HUES64 (cell line): ENCODE measurements at regions not wholly inside any gene's neighbourhood (a gene's known extent, or its start where the extent isn't known, plus 50 kb on each side); places are given as distances from the start of the nearest gene placed in this dataset.

Experiments
- H3K27ac ChIP-seq: 2 replicates; pipeline ENCODE4 v1.7.0; 2013; ENCODE audit warnings: low read depth, low read length, inconsistent platforms
- H3K27me3 ChIP-seq: 2 replicates; pipeline ENCODE4 v1.6.1; 2013; ENCODE audit warnings: mild to moderate bottlenecking, low read length; ENCODE audit not compliant: insufficient read depth
- H3K36me3 ChIP-seq: 2 replicates; pipeline ENCODE4 v1.6.1; 2013; ENCODE audit warnings: mild to moderate bottlenecking, low read length; ENCODE audit not compliant: insufficient read depth
- H3K4me1 ChIP-seq: 2 replicates; pipeline ENCODE4 v1.6.1; 2013; ENCODE audit warnings: mild to moderate bottlenecking, low read length, moderate library complexity; ENCODE audit not compliant: insufficient read depth
- H3K4me3 ChIP-seq: 2 replicates; pipeline ENCODE4 v1.5.1; 2013; ENCODE audit warnings: mild to moderate bottlenecking, low read length, moderate library complexity
- H3K9ac ChIP-seq: 2 replicates; pipeline ENCODE4 v1.6.1; 2013; ENCODE audit warnings: mild to moderate bottlenecking, low read depth, low read length
- H3K9me3 ChIP-seq: 2 replicates; pipeline ENCODE4 v1.6.1; 2013; ENCODE audit warnings: low read depth, low read length; ENCODE audit not compliant: insufficient read depth
- WGBS: fragments of 150-250, 120-280 bp; methylation state at CpG from one replicate; pipeline ENCODE4 v1.1.7; 2013; ENCODE audit warnings: missing lambda C conversion rate; 5-methylcytosine and 5-hydroxymethylcytosine counted together

DNA sequence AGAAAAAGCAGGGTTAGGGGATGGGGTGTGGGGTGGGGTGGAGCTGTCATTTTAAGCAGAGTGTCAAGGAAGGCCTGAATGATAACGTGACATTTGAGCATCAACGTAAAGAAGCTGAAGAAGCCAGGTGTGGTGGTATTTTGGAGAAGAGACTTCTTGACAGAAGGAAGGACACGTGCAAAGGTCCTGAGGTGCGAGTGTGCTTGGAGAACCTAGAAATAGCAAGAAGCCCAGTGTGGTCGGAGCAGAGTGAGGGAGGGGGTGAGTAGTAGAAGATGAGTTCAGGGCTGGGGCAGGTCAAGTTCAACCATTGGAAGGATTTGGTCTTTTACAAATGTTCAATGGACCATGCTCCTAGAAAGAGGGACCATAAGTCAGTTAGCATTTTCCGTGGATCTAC lies 140.2 kb upstream of the ZBTB40 start:
- Histone ChIP-seq H3K9ac (no peak overlapping the region), H3K27ac (no peak overlapping the region), H3K27me3 (no peaks in the 10 kb centered on the region; the same call in 1 of the 2 replicates), H3K9me3 (no peaks in the 10 kb centered on the region), H3K4me3 (no peak overlapping the region), H3K36me3 (no peaks in the 10 kb centered on the region), H3K4me1 (no peaks in the 10 kb centered on the region)
- 93% methylated on average over 6 of the region's 6 CpGs for WGBS

GRCh38 chr1:22313321-22313720 lies 138.3 kb upstream of the ZBTB40 start:
- Histone ChIP-seq H3K27me3 (no peaks in the 10 kb centered on the region; the same call in 1 of the 2 replicates), H3K9me3 (no peaks in the 10 kb centered on the region), H3K9ac (no peak overlapping the region), H3K36me3 (no peaks in the 10 kb centered on the region), H3K4me1 (peaks cover 5% of the 10 kb centered on the region; the same call in 1 of the 2 replicates), H3K4me3 (no peak overlapping the region), H3K27ac (no peak overlapping the region)
- whole genome bisulfite sequencing = 90% methylated on average over 8 of the region's 8 CpGs

- no peak overlapping the region for H3K9ac ChIP-seq
- H3K9me3 ChIP-seq = no peaks in the 10 kb centered on the region
- H3K27me3 ChIP-seq = no peaks in the 10 kb centered on the region
- WGBS = 95% methylated on average over 11 of the region's 11 CpGs
- H3K36me3 ChIP-seq = no peaks in the 10 kb centered on the region
- H3K4me1 ChIP-seq = peaks cover 12% of the 10 kb centered on the region; the same call in 1 of the 2 replicates
- H3K4me3 ChIP-seq = no peak overlapping the region
- no peak overlapping the region for H3K27ac ChIP-seq
Measured at GRCh38 chr1:22314706-22315105, 136.9 kb upstream of the ZBTB40 start.

GRCh38 chr1:22315315-22316078 lies 136.2 kb upstream of the ZBTB40 start:
- H3K9ac ChIP-seq = no peak overlapping the region
- H3K27ac ChIP-seq = no peak overlapping the region
- H3K27me3 ChIP-seq = no peaks in the 10 kb centered on the region
- no peak overlapping the region for H3K4me3 ChIP-seq
- H3K36me3 ChIP-seq = no peaks in the 10 kb centered on the region
- H3K4me1 ChIP-seq = peaks cover 14% of the 10 kb centered on the region
- H3K9me3 ChIP-seq = no peaks in the 10 kb centered on the region
- 93% methylated on average over 21 of the region's 21 CpGs for WGBS

DNA sequence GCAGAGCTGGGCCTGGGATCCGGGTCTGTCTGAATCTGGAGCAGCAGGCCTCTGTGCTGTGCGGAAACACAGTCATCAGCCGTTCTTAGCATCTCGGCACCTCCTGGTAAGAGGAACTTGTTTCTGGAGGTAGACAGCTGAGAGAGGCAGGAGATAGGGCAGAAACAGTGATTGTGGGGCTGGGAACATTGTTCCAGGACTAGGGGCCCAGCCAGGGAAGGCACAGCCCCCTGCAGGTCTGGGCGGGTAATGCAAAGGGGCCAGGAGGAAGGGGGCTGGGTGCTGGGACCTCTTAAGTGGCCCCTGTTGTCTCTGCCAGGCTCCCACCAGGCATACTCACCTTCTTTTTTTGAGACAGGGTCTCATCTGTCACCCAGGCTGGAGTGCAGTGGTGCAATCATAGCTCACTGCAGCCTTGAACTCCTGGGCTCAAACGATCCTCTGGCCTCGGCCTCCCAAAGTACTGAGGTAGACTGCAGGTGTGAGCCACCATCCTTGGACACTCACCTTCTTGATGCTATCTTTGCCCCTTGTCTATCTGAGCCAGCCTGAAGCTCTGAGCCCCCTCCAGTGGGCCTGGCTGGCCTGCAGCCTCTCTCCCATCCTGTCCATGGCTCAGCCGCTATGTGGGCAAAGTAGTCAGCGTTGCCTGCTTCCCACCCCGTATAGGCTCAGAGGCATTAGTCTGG lies 134.3 kb upstream of the ZBTB40 start:
- H3K4me3 ChIP-seq = no peak overlapping the region
- no peaks in the 10 kb centered on the region for H3K36me3 ChIP-seq
- H3K27me3 ChIP-seq = no peaks in the 10 kb centered on the region
- no peak overlapping the region for H3K9ac ChIP-seq
- H3K27ac ChIP-seq = no peak overlapping the region
- peaks cover 32% of the 10 kb centered on the region for H3K4me1 ChIP-seq
- 75% methylated on average over 10 of the region's 10 CpGs for WGBS
- no peaks in the 10 kb centered on the region for H3K9me3 ChIP-seq

DNA sequence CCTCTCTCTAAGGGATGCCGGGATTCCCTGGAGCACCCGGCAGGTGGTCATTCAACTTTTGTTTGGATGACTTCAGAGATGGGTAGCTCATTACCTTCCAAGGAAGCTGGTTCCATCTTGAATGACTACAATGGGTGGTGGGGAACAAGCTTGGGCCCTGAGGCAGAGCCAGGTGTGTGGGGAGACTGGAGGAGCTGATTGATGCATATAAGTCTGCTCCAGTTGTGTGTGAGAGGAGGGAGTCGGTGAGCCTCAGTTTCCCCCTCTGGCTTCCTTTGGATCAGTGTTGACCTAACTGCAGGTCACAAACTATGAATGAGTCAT lies 133.8 kb upstream of the ZBTB40 start:
- no peaks in the 10 kb centered on the region for H3K27me3 ChIP-seq
- peaks cover 33% of the 10 kb centered on the region for H3K4me1 ChIP-seq

DNA sequence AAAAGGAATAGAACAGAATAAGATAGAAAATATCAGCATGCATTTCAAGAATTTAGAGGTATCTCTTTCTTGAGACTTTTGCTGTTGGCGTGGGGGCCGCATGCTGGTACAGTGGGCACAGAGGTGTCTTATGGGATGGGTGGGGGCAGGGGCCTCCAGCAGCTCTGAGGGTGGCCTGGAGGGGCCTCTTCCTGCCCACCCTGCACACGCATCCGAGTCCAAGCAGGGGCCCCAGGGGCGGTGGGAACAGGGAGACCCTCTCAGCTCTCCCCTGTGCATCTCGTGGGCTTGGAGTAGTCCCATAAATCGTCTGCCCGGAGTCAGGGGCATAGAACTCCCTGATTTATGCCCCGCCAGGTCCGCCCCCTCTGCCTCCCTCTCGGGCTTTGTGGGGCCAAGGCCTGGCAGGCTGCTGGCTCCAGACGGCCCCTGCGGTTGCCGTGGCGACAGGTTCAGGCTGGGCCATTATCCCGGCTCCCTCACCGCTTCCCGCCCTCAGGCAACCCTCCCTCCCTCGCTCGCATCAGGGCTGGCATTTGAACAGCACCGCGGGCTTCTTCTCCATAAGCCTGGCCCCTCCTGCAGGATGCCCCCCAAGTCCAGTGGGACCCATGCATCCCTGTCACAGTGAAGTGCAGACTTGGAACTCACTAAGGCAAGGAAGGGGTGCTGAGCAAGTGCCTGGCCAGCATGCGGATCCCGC lies 133.2 kb upstream of the ZBTB40 start:
- Histone ChIP-seq H3K27me3 (no peaks in the 10 kb centered on the region), H3K9ac (no peak overlapping the region), H3K4me1 (peaks cover 33% of the 10 kb centered on the region), H3K27ac (no peak overlapping the region), H3K36me3 (no peaks in the 10 kb centered on the region), H3K4me3 (no peak overlapping the region), H3K9me3 (no peaks in the 10 kb centered on the region)
- 34% methylated on average over 24 of the region's 24 CpGs for WGBS

More for the DNA sequence above, 133.8 kb upstream of the ZBTB40 start:
- Histone ChIP-seq H3K36me3 (no peaks in the 10 kb centered on the region), H3K27ac (no peak overlapping the region), H3K9ac (no peak overlapping the region), H3K4me3 (no peak overlapping the region), H3K9me3 (no peaks in the 10 kb centered on the region)
- 85% methylated on average over 3 of the region's 3 CpGs for WGBS

- no peak overlapping the region for H3K9ac ChIP-seq
- 88% methylated on average over 5 of the region's 5 CpGs for WGBS
- H3K27me3 ChIP-seq = no peaks in the 10 kb centered on the region
- peaks cover 33% of the 10 kb centered on the region for H3K4me1 ChIP-seq
- H3K9me3 ChIP-seq = no peaks in the 10 kb centered on the region
- no peaks in the 10 kb centered on the region for H3K36me3 ChIP-seq
- H3K4me3 ChIP-seq = no peak overlapping the region
- H3K27ac ChIP-seq = no peak overlapping the region
Measured at GRCh38 chr1:22319608-22320007, 132.0 kb upstream of the ZBTB40 start.

DNA sequence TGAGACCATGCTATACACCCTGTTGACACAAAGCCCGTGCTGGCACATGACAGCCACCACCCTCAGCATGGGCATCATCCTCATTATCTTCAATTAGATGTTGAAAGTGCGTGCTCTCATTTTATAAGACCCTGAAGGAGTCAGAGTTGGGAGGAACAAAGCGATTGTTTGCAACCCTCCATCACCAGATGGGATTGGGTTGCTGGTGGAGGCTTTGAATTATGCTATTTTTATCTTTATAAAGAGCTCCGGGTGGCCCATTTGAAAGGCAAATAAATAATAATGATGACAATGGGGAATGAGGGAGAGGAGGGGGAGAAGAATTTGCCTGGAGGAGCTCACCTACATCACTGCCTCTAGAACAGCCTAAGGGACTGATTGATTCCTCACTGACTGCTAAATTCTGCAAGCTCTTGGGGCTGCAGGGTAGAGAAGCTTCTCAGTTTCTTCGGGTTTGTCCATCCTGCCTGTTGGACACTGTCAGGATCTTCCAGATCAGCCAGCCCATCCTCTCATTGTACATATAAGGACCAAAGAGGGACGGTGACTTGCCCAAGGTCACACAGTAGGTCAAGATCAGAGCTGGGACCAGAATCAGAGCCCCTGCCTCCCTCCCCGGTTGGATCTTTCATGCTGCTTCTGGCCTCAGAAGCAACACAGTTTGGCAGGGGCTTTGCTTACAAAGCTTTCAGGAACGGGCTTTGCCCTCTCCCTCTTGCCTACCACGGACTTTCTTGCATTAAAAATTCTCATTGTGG lies 130.9 kb upstream of the ZBTB40 start:
- H3K9ac ChIP-seq = no peak overlapping the region; the same call in 1 of the 2 replicates
- 42% methylated on average over 8 of the region's 9 CpGs for WGBS
- no peak overlapping the region for H3K4me3 ChIP-seq
- H3K36me3 ChIP-seq = no peaks in the 10 kb centered on the region
- H3K27ac ChIP-seq = peak overlapping the region; percentile 71; the same call in 1 of the 2 replicates
- H3K27me3 ChIP-seq = no peaks in the 10 kb centered on the region
- H3K9me3 ChIP-seq = no peaks in the 10 kb centered on the region
- peaks cover 33% of the 10 kb centered on the region for H3K4me1 ChIP-seq

GRCh38 chr1:22321917-22322316 lies 129.7 kb upstream of the ZBTB40 start:
- no peak overlapping the region for H3K4me3 ChIP-seq
- no peak overlapping the region for H3K9ac ChIP-seq
- peaks cover 33% of the 10 kb centered on the region for H3K4me1 ChIP-seq
- H3K27ac ChIP-seq = no peak overlapping the region
- H3K27me3 ChIP-seq = no peaks in the 10 kb centered on the region
- 86% methylated on average over 4 of the region's 4 CpGs for WGBS
- no peaks in the 10 kb centered on the region for H3K9me3 ChIP-seq
- H3K36me3 ChIP-seq = no peaks in the 10 kb centered on the region
